Esophagus muscularis mucosa (tissue), 4 donors: ENCODE measurements at regions not wholly inside any gene's neighbourhood (a gene's known extent, or its start where the extent isn't known, plus 50 kb on each side); places are given as distances from the start of the nearest gene placed in this dataset.
A peak's percentile ranks its signal among the peaks of the same experiment; 100 is the strongest.

Experiments used
- DNase-seq: peaks from one replicate; pipeline ENCODE4 v3.0.0-alpha.2; 2017; ENCODE audit errors: extremely low spot score
- H3K27ac ChIP-seq, 4 donors: fragments of 200-600 bp; sonication (generic); replicated peaks in 1 of 4; 1 replicate in 3 of 4; 2 replicates in 1 of 4; pipeline ENCODE4 v1.5.1; 2016 to 2019; ENCODE audit warnings: mild to moderate bottlenecking in 1 of 4
- H3K27me3 ChIP-seq, 4 donors: fragments of 200-600 bp; sonication (generic); one replicate each; pipeline versions ENCODE4 v1.5.1 to v1.6.0; 2016 to 2019
- H3K36me3 ChIP-seq, 4 donors: fragments of 200-600 bp; sonication (generic); one replicate each; pipeline ENCODE4 v1.5.1; 2016 to 2019
- H3K4me1 ChIP-seq, 4 donors: fragments of 200-600 bp; sonication (generic); one replicate each; pipeline ENCODE4 v1.5.1; 2016 to 2019
- H3K4me3 ChIP-seq, 4 donors: fragments of 200-600 bp; sonication (generic); 1 replicate in 2 of 4; 2 replicates in 2 of 4; pipeline ENCODE4 v1.5.1; 2016 to 2019; ENCODE audit warnings: mild to moderate bottlenecking in 4 of 4, moderate library complexity in 1 of 4
- H3K9me3 ChIP-seq, 4 donors: fragments of 200-600 bp; sonication (generic); 1 replicate in 3 of 4; 2 replicates in 1 of 4; pipeline ENCODE4 v1.5.1; 2016 to 2019
- CTCF ChIP-seq, 3 experiments: fragments of 200-600 bp in 2 of 3; fragments of 450-650 bp in 1 of 3; sonication (generic) in 2 of 3; IDR thresholded peaks; one replicate each; pipeline ENCODE4 v1.5.1; 2017 to 2019; ENCODE audit warnings: antibody characterized with exemption in 3 of 3, mild to moderate bottlenecking in 2 of 3, moderate library complexity in 1 of 3
- EP300 ChIP-seq: sonication (generic); formaldehyde crosslinking; IDR thresholded peaks from one replicate; pipeline ENCODE4 v1.6.1; 2017; ENCODE audit warnings: antibody characterized with exemption
- POLR2A ChIP-seq: fragments of 450-650 bp; IDR thresholded peaks from one replicate; pipeline ENCODE4 v1.6.1; 2017; ENCODE audit warnings: antibody characterized with exemption, moderate library complexity, mild to moderate bottlenecking, low read depth
- POLR2AphosphoS5 ChIP-seq, 2 donors: sonication (generic); formaldehyde crosslinking; IDR thresholded peaks; one replicate each; pipeline ENCODE4 v1.6.1; 2017; ENCODE audit warnings: antibody characterized with exemption in 2 of 2
- WGBS: methylation state at CpG from one replicate; pipeline ENCODE4 v1.1.5; 2018; 5-methylcytosine and 5-hydroxymethylcytosine counted together
- intact Hi-C: fragments of 100-400 bp; cut with DNase I; formaldehyde crosslinking; loops from one replicate; pipeline ENCODE4 v1.15.1; 2023

- DNase-seq: no peak
- intact Hi-C loops: no loop called here
- WGBS: 61% methylated on average over 4 of the region's 4 CpGs
- Histone ChIP-seq H3K4me1 (no peaks in the 10 kb centered on the region), H3K9me3 (no peaks in the 10 kb centered on the region), H3K36me3 (no peaks in the 10 kb centered on the region), H3K27me3 (peaks cover 0 to 7% (median 0%) of the 10 kb centered on the region in 4 donors), H3K27ac (no peak overlapping the region), H3K4me3 (no peak overlapping the region)
- TF ChIP-seq CTCF (IDR thresholded peaks at IDR 0.05) (no peak), POLR2AphosphoS5 (IDR thresholded peaks at IDR 0.05) (no peak), EP300 (no peak), POLR2A (no peak)
Measured at GRCh38 chr7:27424749-27425148, 182.1 kb downstream of the EVX1 start.

DNA sequence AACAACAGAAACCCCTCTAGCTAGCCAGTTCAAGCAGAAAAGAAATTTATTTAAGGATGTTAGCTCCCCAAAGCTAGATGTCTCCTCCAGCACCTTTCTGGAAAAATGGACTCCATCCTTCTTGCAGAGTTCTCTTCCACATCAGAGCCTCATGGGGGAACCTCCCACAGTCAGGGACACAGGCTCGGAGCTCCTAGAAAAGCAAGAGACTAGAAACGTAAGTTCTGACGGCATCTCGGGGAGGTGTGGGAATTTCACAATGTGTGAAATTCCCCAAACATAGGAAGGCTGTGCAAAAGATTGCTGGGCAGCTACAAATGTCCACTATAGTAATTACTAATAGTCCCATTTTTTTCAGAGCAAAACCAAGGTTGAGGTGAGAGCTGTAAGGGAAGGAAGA lies 184.8 kb downstream of the EVX1 start:
- Histone ChIP-seq H3K9me3 (no peaks in the 10 kb centered on the region), H3K4me1 (no peaks in the 10 kb centered on the region), H3K36me3 (no peaks in the 10 kb centered on the region), H3K27me3 (peaks cover 0 to 7% (median 0%) of the 10 kb centered on the region in 4 donors), H3K4me3 (no peak overlapping the region), H3K27ac (no peak overlapping the region)
- 90% methylated on average over 4 of the region's 4 CpGs for WGBS
- no peak for TF ChIP-seq EP300
- no peak for TF ChIP-seq POLR2A
- no peak for TF ChIP-seq POLR2AphosphoS5 (IDR thresholded peaks at IDR 0.05)
- no peak for TF ChIP-seq CTCF (IDR thresholded peaks at IDR 0.05)
- intact Hi-C loops: no loop called here
- DNase-seq: peak; percentile 70

DNA sequence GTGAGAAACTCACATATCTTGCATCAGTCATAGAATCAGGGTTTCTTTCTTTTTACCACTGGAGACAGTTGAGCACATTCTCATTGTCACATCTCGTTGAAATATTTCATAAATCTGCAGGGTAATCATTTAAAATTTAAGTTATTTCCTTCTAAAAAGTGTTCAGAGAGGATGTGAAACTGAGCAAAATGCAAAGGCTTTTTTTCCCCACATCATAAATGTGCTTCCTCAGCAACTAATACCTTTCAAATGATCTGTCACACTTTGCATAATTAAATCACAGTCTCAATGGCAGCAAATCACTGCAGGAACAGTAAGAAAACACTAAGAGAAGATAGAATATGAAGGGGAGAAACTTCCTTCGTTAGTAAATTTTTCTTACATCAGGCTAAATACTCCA lies 187.5 kb downstream of the EVX1 start:
- Histone ChIP-seq H3K9me3 (no peaks in the 10 kb centered on the region), H3K36me3 (no peaks in the 10 kb centered on the region), H3K4me3 (no peak overlapping the region), H3K27ac (no peak overlapping the region), H3K4me1 (no peaks in the 10 kb centered on the region), H3K27me3 (peaks cover 0 to 7% (median 0%) of the 10 kb centered on the region in 4 donors)
- TF ChIP-seq CTCF (IDR thresholded peaks at IDR 0.05) (no peak), EP300 (no peak), POLR2AphosphoS5 (IDR thresholded peaks at IDR 0.05) (no peak), POLR2A (no peak)
- DNase-seq: no peak
- intact Hi-C loops: no loop called here
- WGBS: 79% methylated on average over 2 of the region's 2 CpGs

DNA sequence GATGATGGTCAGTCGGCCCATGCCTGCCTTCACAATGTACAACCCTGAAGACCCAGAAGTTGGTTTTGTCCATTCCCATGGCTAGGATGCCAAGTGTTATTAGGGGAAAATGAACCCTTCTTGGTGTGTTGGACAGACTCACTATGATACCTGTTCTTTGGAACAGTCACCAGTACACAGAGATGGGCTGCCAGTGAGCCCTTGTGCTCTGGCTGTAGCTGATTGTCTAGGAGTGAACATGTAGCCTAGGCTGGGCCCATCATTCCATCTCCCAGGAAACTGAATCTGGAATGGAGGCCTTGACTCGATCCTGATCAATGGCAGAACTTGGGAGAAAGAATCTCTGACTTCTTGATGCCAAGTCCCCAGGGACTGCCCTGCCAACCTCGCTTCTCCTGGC lies 188.9 kb downstream of the EVX1 start:
- TF ChIP-seq EP300 (no peak), POLR2AphosphoS5 (IDR thresholded peaks at IDR 0.05) (no peak), POLR2A (no peak), CTCF (IDR thresholded peaks at IDR 0.05) (no peak)
- Histone ChIP-seq H3K4me3 (no peak overlapping the region), H3K27ac (no peak overlapping the region), H3K4me1 (no peaks in the 10 kb centered on the region), H3K27me3 (peaks cover 0 to 3% (median 0%) of the 10 kb centered on the region in 4 donors), H3K9me3 (no peaks in the 10 kb centered on the region), H3K36me3 (no peaks in the 10 kb centered on the region)
- DNase-seq: peak; percentile 90
- 88% methylated on average over 3 of the region's 3 CpGs for WGBS
- intact Hi-C loops: no loop called here

DNA sequence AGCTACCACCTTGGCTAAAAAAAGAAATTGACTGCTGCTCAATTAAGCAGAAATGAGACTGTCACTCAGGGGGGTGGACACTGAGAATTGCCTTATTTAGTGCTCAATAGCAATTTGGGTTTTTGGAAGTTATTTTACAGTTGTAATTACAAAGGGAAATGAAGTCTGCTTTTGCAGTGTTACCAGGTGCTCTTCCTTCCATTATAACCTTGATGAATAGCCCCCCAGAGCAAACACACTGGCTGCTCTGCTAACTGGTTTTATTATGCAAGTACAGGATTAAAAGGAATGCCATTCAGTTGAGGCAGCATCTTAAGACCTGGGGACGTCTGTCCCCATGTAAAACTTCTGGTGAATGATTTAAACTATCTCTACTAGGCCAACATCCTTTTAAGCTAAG lies 191.0 kb downstream of the EVX1 start:
- no peaks in the 10 kb centered on the region for H3K27me3 ChIP-seq
- 67% methylated on average over 1 of the region's 1 CpG for WGBS
- H3K9me3 ChIP-seq: no peaks in the 10 kb centered on the region
- intact Hi-C loops: no loop called here
- no peak overlapping the region for H3K4me3 ChIP-seq
- no peaks in the 10 kb centered on the region for H3K4me1 ChIP-seq
- no peak overlapping the region for H3K27ac ChIP-seq
- no peak for DNase-seq
- no peaks in the 10 kb centered on the region for H3K36me3 ChIP-seq
- TF ChIP-seq POLR2AphosphoS5 (IDR thresholded peaks at IDR 0.05): no peak
- TF ChIP-seq CTCF (IDR thresholded peaks at IDR 0.05): no peak
- TF ChIP-seq POLR2A: no peak
- no peak for TF ChIP-seq EP300
